HEK293 (cell line): ENCODE measurements at regions not wholly inside any gene's neighbourhood (a gene's known extent, or its start where the extent isn't known, plus 50 kb on each side); places are given as distances from the start of the nearest gene placed in this dataset.

ENCODE experiments used
- CTCF ChIA-PET: fragments of 350-600 bp; formaldehyde crosslinking; extraction: SDS; loops from one replicate; lab custom pipeline; 2021; ENCODE audit warnings: antibody characterized with exemption; lab: Yijun Ruan, JAX
- POLR2A ChIA-PET: fragments of 300-600 bp; formaldehyde crosslinking; extraction: SDS; loops from one replicate; lab custom pipeline; 2020; ENCODE audit warnings: antibody characterized with exemption, inconsistent platforms; lab: Yijun Ruan, JAX
- H3K27ac ChIP-seq: fragments of 200-500 bp; sonication (Bioruptor generic); 2 replicates; pipeline ENCODE4 v1.5.1; 2014; ENCODE audit warnings: low read depth, low read length, control low read depth, inconsistent platforms; ENCODE audit errors: extremely low read depth
- H3K36me3 ChIP-seq, 2 experiments: fragments of 200-500 bp in 1 of 2; sonication (Bioruptor generic) in 1 of 2; 1 replicate in 1 of 2; 2 replicates in 1 of 2; pipeline ENCODE4 v1.5.1; 2014 to 2017; ENCODE audit warnings: inconsistent platforms in 2 of 2, low read length in 2 of 2; ENCODE audit not compliant: control insufficient read depth in 2 of 2, insufficient read depth in 1 of 2
- H3K4me1 ChIP-seq: fragments of 200-500 bp; sonication (Bioruptor generic); 2 replicates; pipeline ENCODE4 v1.5.1; 2014; ENCODE audit warnings: mild to moderate bottlenecking, low read length, inconsistent platforms; ENCODE audit not compliant: control insufficient read depth, insufficient read depth
- H3K4me3 ChIP-seq: 2 replicates; pipeline ENCODE4 v1.5.1; 2011; ENCODE audit warnings: low read depth, mild to moderate bottlenecking, control low read depth, low read length, moderate library complexity
- H3K9me3 ChIP-seq: fragments of 200-500 bp; sonication (Bioruptor generic); 2 replicates; pipeline ENCODE4 v1.5.1; 2014; ENCODE audit warnings: low read depth, low read length, inconsistent platforms; ENCODE audit not compliant: control insufficient read depth, insufficient read depth
- EGR2 ChIP-seq: fragments of 450-650 bp; formaldehyde crosslinking; IDR thresholded peaks from 2 replicates; pipeline ENCODE4 v1.5.1; 2016; ENCODE audit warnings: low read depth, missing biosample characterization, missing genetic modification characterization
- GLIS1 ChIP-seq: fragments of 450-650 bp; formaldehyde crosslinking; IDR thresholded peaks from 2 replicates; pipeline ENCODE4 v1.5.1; 2016; ENCODE audit warnings: missing biosample characterization, missing genetic modification characterization
- HOXA7 ChIP-seq: sonication (generic); formaldehyde crosslinking; IDR thresholded peaks from 2 replicates; pipeline ENCODE4 v1.8.1; 2022; ENCODE audit warnings: missing genetic modification reagents, borderline replicate concordance
- MEIS1 ChIP-seq: sonication (generic); formaldehyde crosslinking; IDR thresholded peaks from 2 replicates; pipeline ENCODE4 v1.8.1; 2022; ENCODE audit warnings: missing genetic modification reagents, mild to moderate bottlenecking, borderline replicate concordance
- MZF1 ChIP-seq: fragments of 450-650 bp; formaldehyde crosslinking; IDR thresholded peaks from 2 replicates; pipeline ENCODE4 v1.5.1; 2017; ENCODE audit warnings: missing biosample characterization, missing genetic modification characterization, borderline replicate concordance
- REPIN1 ChIP-seq: fragments of 450-650 bp; formaldehyde crosslinking; IDR thresholded peaks from 2 replicates; pipeline ENCODE4 v1.5.1; 2017; ENCODE audit warnings: missing biosample characterization, missing genetic modification characterization, low read depth
- SP7 ChIP-seq: fragments of 450-650 bp; formaldehyde crosslinking; IDR thresholded peaks from 2 replicates; pipeline ENCODE4 v1.5.1; 2016; ENCODE audit warnings: missing biosample characterization, missing genetic modification characterization
- TRIM28 ChIP-seq: IDR thresholded peaks from 2 replicates; pipeline ENCODE4 v1.6.1; 2011; ENCODE audit warnings: low read length, control low read depth, borderline replicate concordance
- ZEB2 ChIP-seq: fragments of 450-650 bp; formaldehyde crosslinking; IDR thresholded peaks from 2 replicates; pipeline ENCODE4 v1.5.1; 2016; ENCODE audit warnings: missing biosample characterization, missing genetic modification characterization
- ZFHX2 ChIP-seq: fragments of 450-650 bp; formaldehyde crosslinking; conservative IDR thresholded peaks from 2 replicates; pipeline ENCODE4 v1.5.1; 2016; ENCODE audit warnings: missing biosample characterization, missing genetic modification characterization
- ZFP3 ChIP-seq: fragments of 450-650 bp; formaldehyde crosslinking; IDR thresholded peaks from 2 replicates; pipeline ENCODE4 v1.5.1; 2016; ENCODE audit warnings: low read depth, missing biosample characterization, missing genetic modification characterization
- ZNF175 ChIP-seq: fragments of 450-650 bp; formaldehyde crosslinking; IDR thresholded peaks from 2 replicates; pipeline ENCODE4 v1.5.1; 2016; ENCODE audit warnings: missing biosample characterization, missing genetic modification characterization
- ZNF560 ChIP-seq: fragments of 450-650 bp; formaldehyde crosslinking; IDR thresholded peaks from 2 replicates; pipeline ENCODE4 v1.5.1; 2017; ENCODE audit warnings: missing biosample characterization, missing genetic modification characterization, borderline replicate concordance
- ZNF621 ChIP-seq: fragments of 450-650 bp; formaldehyde crosslinking; IDR thresholded peaks from 2 replicates; pipeline ENCODE4 v1.5.1; 2017; ENCODE audit warnings: missing biosample characterization, missing genetic modification characterization
- ZNF623 ChIP-seq: fragments of 450-650 bp; formaldehyde crosslinking; IDR thresholded peaks from 2 replicates; pipeline ENCODE4 v1.5.1; 2016; ENCODE audit warnings: missing biosample characterization, missing genetic modification characterization
- ZNF654 ChIP-seq: fragments of 450-650 bp; formaldehyde crosslinking; IDR thresholded peaks from 2 replicates; pipeline ENCODE4 v1.5.1; 2016; ENCODE audit warnings: low read depth, missing biosample characterization, missing genetic modification characterization
- ZNF658 ChIP-seq: fragments of 450-650 bp; formaldehyde crosslinking; IDR thresholded peaks from 2 replicates; pipeline ENCODE4; 2016; ENCODE audit warnings: missing biosample characterization, missing genetic modification characterization
- ZNF776 ChIP-seq: fragments of 450-650 bp; formaldehyde crosslinking; IDR thresholded peaks from 2 replicates; pipeline ENCODE4 v1.5.0; 2017; ENCODE audit warnings: missing biosample characterization, missing genetic modification characterization, borderline replicate concordance
- TF ChIP-seq, protein P1 (sequence below): fragments of 450-650 bp; formaldehyde crosslinking; IDR thresholded peaks from 2 replicates; pipeline ENCODE4 v1.5.1; 2016; ENCODE audit warnings: missing biosample characterization, missing genetic modification characterization
- TF ChIP-seq, protein P2 (sequence below): fragments of 450-650 bp; formaldehyde crosslinking; IDR thresholded peaks from 2 replicates; pipeline ENCODE4 v1.5.1; 2016; ENCODE audit warnings: missing biosample characterization, missing genetic modification characterization
- TF ChIP-seq, protein P3 (sequence below): fragments of 450-650 bp; formaldehyde crosslinking; conservative IDR thresholded peaks from 2 replicates; pipeline ENCODE4 v1.5.1; 2016; ENCODE audit warnings: low read depth, missing biosample characterization, missing genetic modification characterization
- TF ChIP-seq, protein P4 (sequence below): fragments of 450-650 bp; formaldehyde crosslinking; IDR thresholded peaks from 2 replicates; pipeline ENCODE4 v1.5.1; 2016; ENCODE audit warnings: missing biosample characterization, missing genetic modification characterization, borderline replicate concordance

DNA sequence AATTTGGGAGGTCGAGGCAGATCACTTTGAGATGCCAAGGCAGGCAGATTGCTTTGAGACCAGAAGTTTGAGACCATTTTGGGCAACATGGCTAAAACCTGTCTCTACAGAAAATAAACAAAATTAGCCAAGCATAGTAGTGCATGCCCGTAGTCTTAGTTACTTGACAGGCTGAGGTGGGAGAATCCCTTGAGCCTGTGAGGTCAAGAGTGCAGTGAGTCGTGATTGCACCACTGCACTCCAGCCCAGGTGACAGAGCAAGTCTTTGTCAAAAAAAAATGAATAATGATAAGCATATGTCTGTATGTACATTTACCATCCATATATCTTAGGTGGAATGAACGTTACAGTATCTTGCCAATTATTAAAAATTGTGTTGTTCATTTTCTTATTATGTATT, 2447.7 kb downstream of the PCDH9 start:
- POLR2A ChIA-PET = no interaction called here
- H3K27ac ChIP-seq = no peak overlapping the region

DNA sequence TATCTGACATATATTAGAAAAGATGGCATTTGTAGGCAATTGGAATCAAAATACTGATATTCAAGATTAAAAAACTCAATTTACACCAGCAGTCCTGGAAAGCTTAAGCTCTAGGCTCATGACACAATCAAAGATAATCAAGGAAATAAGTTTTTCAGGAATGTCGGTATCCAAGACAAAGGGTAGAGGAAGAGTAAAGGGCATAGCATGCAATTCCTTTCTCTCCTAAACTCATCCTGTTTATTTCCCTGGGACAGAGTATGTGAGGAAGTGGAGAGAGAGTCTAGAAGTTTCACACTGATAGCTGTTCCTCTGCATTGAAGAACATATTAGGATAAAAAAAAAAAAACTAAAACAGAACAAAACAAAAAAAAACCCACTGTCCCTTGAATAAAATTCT, 2452.1 kb downstream of the PCDH9 start:
- TF ChIP-seq, protein P1, sequence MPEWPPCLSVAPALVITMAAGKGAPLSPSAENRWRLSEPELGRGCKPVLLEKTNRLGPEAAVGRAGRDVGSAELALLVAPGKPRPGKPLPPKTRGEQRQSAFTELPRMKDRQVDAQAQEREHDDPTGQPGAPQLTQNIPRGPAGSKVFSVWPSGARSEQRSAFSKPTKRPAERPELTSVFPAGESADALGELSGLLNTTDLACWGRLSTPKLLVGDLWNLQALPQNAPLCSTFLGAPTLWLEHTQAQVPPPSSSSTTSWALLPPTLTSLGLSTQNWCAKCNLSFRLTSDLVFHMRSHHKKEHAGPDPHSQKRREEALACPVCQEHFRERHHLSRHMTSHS (tag by site-specific recombination) = no peak
- TF ChIP-seq REPIN1 (no peak), SP7 (no peak), ZNF621 (no peak), ZNF623 (tag by site-specific recombination) (no peak), ZFHX2 (no peak), ZNF654 (tag by site-specific recombination) (no peak), ZNF560 (tag by site-specific recombination) (no peak)
- TF ChIP-seq, protein P2, sequence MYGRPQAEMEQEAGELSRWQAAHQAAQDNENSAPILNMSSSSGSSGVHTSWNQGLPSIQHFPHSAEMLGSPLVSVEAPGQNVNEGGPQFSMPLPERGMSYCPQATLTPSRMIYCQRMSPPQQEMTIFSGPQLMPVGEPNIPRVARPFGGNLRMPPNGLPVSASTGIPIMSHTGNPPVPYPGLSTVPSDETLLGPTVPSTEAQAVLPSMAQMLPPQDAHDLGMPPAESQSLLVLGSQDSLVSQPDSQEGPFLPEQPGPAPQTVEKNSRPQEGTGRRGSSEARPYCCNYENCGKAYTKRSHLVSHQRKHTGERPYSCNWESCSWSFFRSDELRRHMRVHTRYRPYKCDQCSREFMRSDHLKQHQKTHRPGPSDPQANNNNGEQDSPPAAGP (tag by site-specific recombination) = no peak
- TF ChIP-seq, protein P3, sequence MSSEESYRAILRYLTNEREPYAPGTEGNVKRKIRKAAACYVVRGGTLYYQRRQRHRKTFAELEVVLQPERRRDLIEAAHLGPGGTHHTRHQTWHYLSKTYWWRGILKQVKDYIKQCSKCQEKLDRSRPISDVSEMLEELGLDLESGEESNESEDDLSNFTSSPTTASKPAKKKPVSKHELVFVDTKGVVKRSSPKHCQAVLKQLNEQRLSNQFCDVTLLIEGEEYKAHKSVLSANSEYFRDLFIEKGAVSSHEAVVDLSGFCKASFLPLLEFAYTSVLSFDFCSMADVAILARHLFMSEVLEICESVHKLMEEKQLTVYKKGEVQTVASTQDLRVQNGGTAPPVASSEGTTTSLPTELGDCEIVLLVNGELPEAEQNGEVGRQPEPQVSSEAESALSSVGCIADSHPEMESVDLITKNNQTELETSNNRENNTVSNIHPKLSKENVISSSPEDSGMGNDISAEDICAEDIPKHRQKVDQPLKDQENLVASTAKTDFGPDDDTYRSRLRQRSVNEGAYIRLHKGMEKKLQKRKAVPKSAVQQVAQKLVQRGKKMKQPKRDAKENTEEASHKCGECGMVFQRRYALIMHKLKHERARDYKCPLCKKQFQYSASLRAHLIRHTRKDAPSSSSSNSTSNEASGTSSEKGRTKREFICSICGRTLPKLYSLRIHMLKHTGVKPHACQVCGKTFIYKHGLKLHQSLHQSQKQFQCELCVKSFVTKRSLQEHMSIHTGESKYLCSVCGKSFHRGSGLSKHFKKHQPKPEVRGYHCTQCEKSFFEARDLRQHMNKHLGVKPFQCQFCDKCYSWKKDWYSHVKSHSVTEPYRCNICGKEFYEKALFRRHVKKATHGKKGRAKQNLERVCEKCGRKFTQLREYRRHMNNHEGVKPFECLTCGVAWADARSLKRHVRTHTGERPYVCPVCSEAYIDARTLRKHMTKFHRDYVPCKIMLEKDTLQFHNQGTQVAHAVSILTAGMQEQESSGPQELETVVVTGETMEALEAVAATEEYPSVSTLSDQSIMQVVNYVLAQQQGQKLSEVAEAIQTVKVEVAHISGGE = no peak
- Histone ChIP-seq H3K36me3 (no peaks in the 10 kb centered on the region), H3K4me1 (no peaks in the 10 kb centered on the region), H3K9me3 (no peaks in the 10 kb centered on the region), H3K4me3 (no peak overlapping the region), H3K27ac (no peak overlapping the region)
- CTCF ChIA-PET = no interaction called here
- POLR2A ChIA-PET = no interaction called here

More for the DNA sequence above, 2447.7 kb downstream of the PCDH9 start:
- Histone ChIP-seq H3K4me3 (no peak overlapping the region), H3K36me3 (no peaks in the 10 kb centered on the region), H3K9me3 (no peaks in the 10 kb centered on the region), H3K4me1 (no peaks in the 10 kb centered on the region)
- no peak for TF ChIP-seq ZNF776 (tag by site-specific recombination)
- TF ChIP-seq HOXA7 (CRISPR knock-in tag) = no peak
- TF ChIP-seq EGR2 (tag by site-specific recombination) = no peak
- TF ChIP-seq ZFP3 (tag by site-specific recombination) = no peak
- TF ChIP-seq GLIS1 (tag by site-specific recombination) = no peak
- TF ChIP-seq ZEB2 (tag by site-specific recombination) = no peak
- TF ChIP-seq MZF1 (tag by site-specific recombination) = no peak
- no peak for TF ChIP-seq MEIS1
- no peak for TF ChIP-seq ZNF175 (tag by site-specific recombination)
- TF ChIP-seq, protein P4, sequence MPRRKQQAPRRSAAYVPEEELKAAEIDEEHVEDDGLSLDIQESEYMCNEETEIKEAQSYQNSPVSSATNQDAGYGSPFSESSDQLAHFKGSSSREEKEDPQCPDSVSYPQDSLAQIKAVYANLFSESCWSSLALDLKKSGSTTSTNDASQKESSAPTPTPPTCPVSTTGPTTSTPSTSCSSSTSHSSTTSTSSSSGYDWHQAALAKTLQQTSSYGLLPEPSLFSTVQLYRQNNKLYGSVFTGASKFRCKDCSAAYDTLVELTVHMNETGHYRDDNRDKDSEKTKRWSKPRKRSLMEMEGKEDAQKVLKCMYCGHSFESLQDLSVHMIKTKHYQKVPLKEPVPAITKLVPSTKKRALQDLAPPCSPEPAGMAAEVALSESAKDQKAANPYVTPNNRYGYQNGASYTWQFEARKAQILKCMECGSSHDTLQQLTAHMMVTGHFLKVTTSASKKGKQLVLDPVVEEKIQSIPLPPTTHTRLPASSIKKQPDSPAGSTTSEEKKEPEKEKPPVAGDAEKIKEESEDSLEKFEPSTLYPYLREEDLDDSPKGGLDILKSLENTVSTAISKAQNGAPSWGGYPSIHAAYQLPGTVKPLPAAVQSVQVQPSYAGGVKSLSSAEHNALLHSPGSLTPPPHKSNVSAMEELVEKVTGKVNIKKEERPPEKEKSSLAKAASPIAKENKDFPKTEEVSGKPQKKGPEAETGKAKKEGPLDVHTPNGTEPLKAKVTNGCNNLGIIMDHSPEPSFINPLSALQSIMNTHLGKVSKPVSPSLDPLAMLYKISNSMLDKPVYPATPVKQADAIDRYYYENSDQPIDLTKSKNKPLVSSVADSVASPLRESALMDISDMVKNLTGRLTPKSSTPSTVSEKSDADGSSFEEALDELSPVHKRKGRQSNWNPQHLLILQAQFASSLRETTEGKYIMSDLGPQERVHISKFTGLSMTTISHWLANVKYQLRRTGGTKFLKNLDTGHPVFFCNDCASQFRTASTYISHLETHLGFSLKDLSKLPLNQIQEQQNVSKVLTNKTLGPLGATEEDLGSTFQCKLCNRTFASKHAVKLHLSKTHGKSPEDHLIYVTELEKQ = no peak
- TF ChIP-seq ZNF658 = no peak
- no peak for TF ChIP-seq TRIM28
- CTCF ChIA-PET = no interaction called here
